Duodenal mucosa (tissue), 2 donors: ENCODE measurements at regions not wholly inside any gene's neighbourhood (a gene's known extent, or its start where the extent isn't known, plus 50 kb on each side); places are given as distances from the start of the nearest gene placed in this dataset.

ENCODE experiments used
- H3K27ac ChIP-seq: one replicate; pipeline ENCODE4 v1.7.0; 2013; ENCODE audit warnings: low read depth, low read length
- H3K27me3 ChIP-seq, 2 donors: one replicate each; pipeline ENCODE4 v1.7.0; 2013; ENCODE audit warnings: low read length in 2 of 2, control low read depth in 1 of 2; ENCODE audit not compliant: insufficient read depth in 2 of 2, control insufficient read depth in 1 of 2
- H3K36me3 ChIP-seq, 2 donors: one replicate each; pipeline ENCODE4 v1.7.0; 2013; ENCODE audit warnings: low read length in 2 of 2, control low read depth in 1 of 2; ENCODE audit not compliant: insufficient read depth in 2 of 2, control insufficient read depth in 1 of 2
- H3K4me1 ChIP-seq, 2 donors: one replicate each; pipeline ENCODE4 v1.7.0; 2013; ENCODE audit warnings: low read length in 2 of 2, control low read depth in 1 of 2; ENCODE audit not compliant: insufficient read depth in 2 of 2, control insufficient read depth in 1 of 2
- H3K4me3 ChIP-seq, 2 donors: one replicate each; pipeline ENCODE4 v1.7.0; 2013; ENCODE audit warnings: low read length in 2 of 2, low read depth in 1 of 2
- H3K9ac ChIP-seq, 2 donors: one replicate each; pipeline ENCODE4 v1.7.0; 2013; ENCODE audit warnings: low read length in 2 of 2, low read depth in 1 of 2
- H3K9me3 ChIP-seq, 2 donors: one replicate each; pipeline ENCODE4 v1.7.0; 2013; ENCODE audit warnings: low read length in 2 of 2, control low read depth in 1 of 2; ENCODE audit not compliant: control insufficient read depth in 1 of 2

DNA sequence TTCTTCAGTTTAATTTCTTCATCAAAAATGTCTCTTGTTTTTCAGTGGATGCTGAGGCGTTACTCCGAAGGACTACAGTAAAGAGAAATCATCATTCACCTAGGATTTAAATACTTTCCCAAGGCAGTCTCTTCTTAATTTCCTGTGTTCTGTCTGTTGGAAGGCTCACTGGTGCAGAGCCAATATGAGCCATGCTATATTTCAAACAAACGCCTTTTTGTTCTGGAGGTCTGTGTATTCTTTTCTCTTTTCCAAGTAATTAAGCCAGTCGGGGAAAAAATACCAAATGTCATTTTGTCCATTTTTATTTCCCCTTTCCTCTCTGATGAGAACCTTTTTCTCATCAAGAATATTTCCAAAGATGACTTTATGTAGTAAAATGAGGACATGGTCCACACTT is 206.5 kb downstream of the RWDD3 start:
- H3K9ac ChIP-seq: no peak overlapping the region
- no peaks in the 10 kb centered on the region for H3K4me1 ChIP-seq
- no peaks in the 10 kb centered on the region for H3K9me3 ChIP-seq

DNA sequence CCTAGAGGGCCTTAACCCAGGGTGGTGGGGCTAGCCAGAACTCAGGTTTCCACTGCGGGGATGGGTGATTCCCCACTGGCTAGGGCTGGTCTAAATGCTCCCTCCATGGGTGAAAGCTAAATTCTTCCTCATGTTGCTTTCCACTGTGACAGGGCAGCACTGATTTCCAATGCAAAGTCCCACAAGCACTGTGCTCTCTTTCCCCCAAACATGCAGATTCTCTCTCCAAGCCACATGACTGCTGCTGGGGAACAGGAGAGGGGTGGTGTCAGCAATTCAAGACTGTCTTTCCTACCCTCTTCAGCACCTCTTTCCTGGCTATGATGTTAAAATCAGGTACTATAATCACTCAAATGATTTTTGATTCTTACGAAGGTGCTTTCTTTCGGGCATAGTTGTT is 215.5 kb downstream of the RWDD3 start:
- Histone ChIP-seq H3K4me1 (no peaks in the 10 kb centered on the region), H3K36me3 (no peaks in the 10 kb centered on the region), H3K27me3 (no peaks in the 10 kb centered on the region), H3K9me3 (peaks cover 0 to 3% of the 10 kb centered on the region in 2 donors), H3K27ac (no peak overlapping the region), H3K4me3 (no peak overlapping the region), H3K9ac (no peak overlapping the region)

More for the DNA sequence above, 206.5 kb downstream of the RWDD3 start:
- Histone ChIP-seq H3K36me3 (no peaks in the 10 kb centered on the region), H3K4me3 (no peak overlapping the region), H3K27ac (no peak overlapping the region), H3K27me3 (no peaks in the 10 kb centered on the region)

DNA sequence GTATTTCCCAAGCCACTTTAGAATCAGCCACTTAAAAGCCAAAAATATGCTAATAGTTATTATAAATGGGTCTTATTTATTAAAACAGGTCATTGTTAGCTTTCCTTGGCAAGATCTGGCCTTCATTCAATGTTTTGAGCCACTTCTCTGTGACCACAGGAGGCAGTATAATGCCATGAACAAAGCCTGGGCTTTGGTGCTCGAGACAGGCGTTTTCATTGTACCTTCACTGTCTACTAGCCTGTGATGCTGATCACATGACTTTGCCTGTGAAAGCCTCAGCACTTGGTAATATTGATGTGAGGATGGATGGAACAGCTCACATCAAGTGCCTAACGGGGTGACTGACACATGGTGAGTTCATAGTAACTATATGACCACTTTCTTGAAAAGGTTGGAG is 217.0 kb downstream of the RWDD3 start:
- H3K36me3 ChIP-seq: no peaks in the 10 kb centered on the region
- H3K4me1 ChIP-seq: no peaks in the 10 kb centered on the region
- no peak overlapping the region for H3K4me3 ChIP-seq
- no peak overlapping the region for H3K27ac ChIP-seq
- no peak overlapping the region for H3K9ac ChIP-seq
- H3K9me3 ChIP-seq: peaks cover 0 to 7% of the 10 kb centered on the region in 2 donors
- no peaks in the 10 kb centered on the region for H3K27me3 ChIP-seq

DNA sequence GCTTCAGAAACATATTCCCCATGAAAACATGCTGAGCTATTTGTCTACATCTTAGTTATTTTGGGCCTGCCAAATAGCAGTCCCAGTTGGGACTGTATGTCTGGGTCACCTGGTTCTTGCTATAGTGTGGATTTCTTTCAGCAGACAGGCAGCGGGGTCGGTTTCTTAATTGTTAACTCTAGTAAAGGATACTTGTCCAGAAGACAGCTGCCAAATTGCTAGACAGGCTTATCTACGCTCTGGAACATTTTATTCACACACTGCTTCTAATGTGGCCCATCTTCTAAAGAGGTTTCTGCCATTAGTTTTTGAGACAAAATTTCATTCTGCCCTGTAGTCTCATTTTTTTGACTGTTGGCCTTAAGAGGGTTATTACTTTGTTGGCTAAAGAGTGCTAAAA is 217.9 kb downstream of the RWDD3 start:
- H3K4me3 ChIP-seq: no peak overlapping the region
- H3K27me3 ChIP-seq: no peaks in the 10 kb centered on the region
- no peak overlapping the region for H3K9ac ChIP-seq
- H3K36me3 ChIP-seq: no peaks in the 10 kb centered on the region
- H3K27ac ChIP-seq: no peak overlapping the region
- peaks cover 0 to 7% of the 10 kb centered on the region in 2 donors for H3K9me3 ChIP-seq
- no peaks in the 10 kb centered on the region for H3K4me1 ChIP-seq

DNA sequence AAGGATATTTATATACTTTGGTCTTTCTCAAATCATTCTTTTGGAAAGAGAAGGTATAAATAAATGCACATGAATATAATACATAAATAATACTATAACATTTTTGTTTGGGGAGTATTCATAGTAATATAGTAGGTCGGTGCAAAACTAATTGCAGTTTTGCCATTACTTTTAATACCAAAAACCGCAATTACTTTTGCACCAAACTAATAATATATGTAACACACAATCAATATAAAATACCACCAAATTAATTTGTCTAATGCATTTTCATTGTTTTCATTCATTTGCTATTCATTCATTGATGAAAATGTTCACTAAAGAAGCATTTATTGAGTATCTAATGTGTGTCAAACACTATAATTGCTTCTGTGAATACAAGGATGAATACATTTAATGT is 219.0 kb downstream of the RWDD3 start:
- Histone ChIP-seq H3K36me3 (no peaks in the 10 kb centered on the region), H3K27me3 (no peaks in the 10 kb centered on the region), H3K4me3 (no peak overlapping the region), H3K27ac (no peak overlapping the region), H3K4me1 (no peaks in the 10 kb centered on the region), H3K9ac (no peak overlapping the region), H3K9me3 (peaks cover 0 to 7% of the 10 kb centered on the region in 2 donors)

DNA sequence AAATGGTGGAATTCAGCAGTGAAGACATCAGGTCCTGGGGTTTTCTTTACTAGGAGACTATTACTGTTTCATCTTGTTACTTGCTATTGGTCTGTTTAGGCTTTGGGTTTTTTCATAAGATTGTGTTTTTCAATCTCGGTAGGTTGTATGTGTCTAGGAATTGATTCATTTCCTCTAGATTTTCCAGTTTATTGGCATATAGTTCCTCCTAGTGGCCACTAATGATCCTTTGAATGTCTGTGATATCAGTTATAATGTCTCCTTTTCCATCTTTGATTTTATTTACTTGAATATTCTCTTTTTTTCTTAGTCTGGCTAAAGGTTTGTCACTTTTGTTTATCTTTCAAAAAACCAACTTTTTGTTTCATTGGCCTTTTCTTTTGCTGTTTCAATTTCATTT is 233.0 kb downstream of the RWDD3 start:
- no peaks in the 10 kb centered on the region for H3K36me3 ChIP-seq
- H3K27ac ChIP-seq: no peak overlapping the region
- no peaks in the 10 kb centered on the region for H3K27me3 ChIP-seq
- H3K4me3 ChIP-seq: no peak overlapping the region
- no peaks in the 10 kb centered on the region for H3K4me1 ChIP-seq
- H3K9me3 ChIP-seq: no peaks in the 10 kb centered on the region
- no peak overlapping the region for H3K9ac ChIP-seq

DNA sequence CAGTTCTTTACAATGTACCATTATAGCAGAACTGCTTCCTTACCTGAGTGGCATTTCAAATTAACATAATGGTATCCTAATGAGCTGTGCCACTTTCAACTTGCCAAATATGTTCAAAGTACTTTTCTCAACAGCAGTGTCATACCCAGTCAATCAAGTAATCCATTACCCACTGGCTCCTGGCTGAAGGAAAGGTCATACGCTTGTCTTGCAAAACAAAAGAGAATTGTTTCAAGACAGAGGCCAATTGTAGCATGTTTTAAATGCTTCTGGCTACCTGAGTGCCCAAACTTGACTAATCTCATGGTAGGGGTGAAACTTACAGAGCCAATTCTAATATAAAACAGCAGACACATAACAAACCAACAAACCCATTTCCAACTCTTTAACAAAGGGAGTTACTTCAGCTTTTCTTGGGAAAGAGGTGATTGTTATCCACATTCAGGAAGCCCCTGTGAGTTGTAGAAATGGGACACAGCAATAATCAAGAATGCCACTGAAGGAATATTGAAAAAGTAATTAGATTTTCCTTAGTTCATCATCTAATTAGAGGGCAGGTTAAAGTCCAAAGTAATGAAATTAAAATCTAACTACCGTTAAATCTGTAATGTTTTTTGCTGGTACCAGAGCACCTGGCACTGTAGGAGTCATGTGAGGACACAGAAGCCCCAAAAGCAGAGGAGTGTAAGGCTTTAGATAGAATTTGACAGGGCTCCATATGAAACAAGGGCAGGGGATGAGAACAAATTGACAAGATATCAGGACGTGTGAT is 241.9 kb downstream of the RWDD3 start:
- H3K9ac ChIP-seq: no peak overlapping the region
- H3K27me3 ChIP-seq: no peaks in the 10 kb centered on the region
- H3K4me1 ChIP-seq: no peaks in the 10 kb centered on the region

DNA sequence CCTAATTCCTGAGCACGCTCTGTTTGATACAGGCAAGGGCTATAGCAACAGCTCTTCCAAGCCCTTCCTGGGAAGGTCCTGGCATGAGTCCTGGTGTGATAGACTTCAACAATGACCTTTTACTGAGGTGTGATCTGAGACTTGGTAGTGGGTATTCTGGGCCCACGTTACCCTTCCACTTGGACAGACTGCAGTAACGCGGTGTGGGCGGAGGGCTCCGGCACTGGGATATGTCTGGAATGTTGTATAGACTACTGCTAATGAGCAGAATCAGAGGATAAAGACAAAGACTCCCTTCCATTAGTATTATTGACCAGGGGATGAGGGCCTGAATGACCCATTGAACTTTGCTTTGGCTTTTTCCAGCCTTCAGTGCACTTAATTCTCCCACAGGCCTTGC is 262.3 kb downstream of the RWDD3 start:
- Histone ChIP-seq H3K9me3 (no peaks in the 10 kb centered on the region), H3K9ac (no peak overlapping the region), H3K27me3 (no peaks in the 10 kb centered on the region), H3K27ac (no peak overlapping the region), H3K36me3 (no peaks in the 10 kb centered on the region), H3K4me1 (no peaks in the 10 kb centered on the region), H3K4me3 (no peak overlapping the region)

More for the DNA sequence above, 241.9 kb downstream of the RWDD3 start:
- Histone ChIP-seq H3K36me3 (no peaks in the 10 kb centered on the region), H3K4me3 (no peak overlapping the region), H3K9me3 (peaks cover 0 to 6% of the 10 kb centered on the region in 2 donors), H3K27ac (no peak overlapping the region)

DNA sequence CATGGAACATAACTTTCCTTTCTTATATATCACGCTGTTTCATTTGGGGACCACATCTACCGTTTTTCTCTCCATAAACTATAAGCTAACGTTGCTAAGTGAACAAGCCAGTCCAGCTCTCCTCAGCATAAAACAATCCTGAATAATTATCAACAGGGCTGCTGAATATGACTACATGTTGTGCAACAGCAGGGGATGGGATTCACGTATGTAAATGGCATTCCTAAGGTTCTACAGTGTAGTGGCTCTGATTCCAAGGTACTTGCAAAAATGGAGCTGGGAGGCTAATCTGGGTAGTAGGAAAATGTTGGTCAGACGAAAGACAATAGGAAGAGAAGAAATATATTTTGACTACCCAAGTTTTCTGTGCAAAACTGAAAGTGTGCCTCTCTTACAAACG is 262.8 kb downstream of the RWDD3 start:
- no peaks in the 10 kb centered on the region for H3K36me3 ChIP-seq
- H3K9ac ChIP-seq: no peak overlapping the region
- H3K4me1 ChIP-seq: no peaks in the 10 kb centered on the region
- H3K27me3 ChIP-seq: no peaks in the 10 kb centered on the region
- no peak overlapping the region for H3K27ac ChIP-seq
- H3K4me3 ChIP-seq: no peak overlapping the region
- no peaks in the 10 kb centered on the region for H3K9me3 ChIP-seq

DNA sequence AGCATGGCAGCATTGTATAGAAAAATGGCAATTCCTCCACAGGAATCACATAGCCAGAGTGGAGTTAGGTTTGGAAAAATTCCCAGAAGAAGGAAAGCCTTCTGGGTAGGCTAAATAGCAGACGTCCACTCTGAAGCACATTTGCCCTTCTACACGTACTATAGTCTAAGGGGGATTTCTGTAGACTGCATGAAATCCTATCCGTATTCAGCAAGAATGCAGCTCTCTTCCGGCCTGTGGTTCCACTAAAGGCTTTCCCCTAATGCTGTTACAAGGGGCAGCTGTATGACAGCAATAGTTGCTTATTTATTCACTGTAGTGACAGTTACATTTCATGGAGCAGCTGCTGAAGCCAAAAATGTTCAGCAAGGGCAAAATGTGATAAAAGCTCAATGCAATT is 263.6 kb downstream of the RWDD3 start:
- Histone ChIP-seq H3K27me3 (no peaks in the 10 kb centered on the region), H3K27ac (no peak overlapping the region), H3K9ac (no peak overlapping the region)

More for the DNA sequence above, 263.6 kb downstream of the RWDD3 start:
- Histone ChIP-seq H3K36me3 (no peaks in the 10 kb centered on the region), H3K4me1 (no peaks in the 10 kb centered on the region), H3K9me3 (no peaks in the 10 kb centered on the region), H3K4me3 (no peak overlapping the region)
